Ishikawa (cell line): ENCODE measurements at regions not wholly inside any gene's neighbourhood (a gene's known extent, or its start where the extent isn't known, plus 50 kb on each side); places are given as distances from the start of the nearest gene placed in this dataset.

Source experiments
- CEBPB ChIP-seq: IDR thresholded peaks from 2 replicates; pipeline ENCODE4 v1.6.1; 2012
- CREB1 ChIP-seq: IDR thresholded peaks from 2 replicates; pipeline ENCODE4 v1.6.1; 2012; ENCODE audit warnings: low read depth
- RAD21 ChIP-seq: IDR thresholded peaks from 2 replicates; pipeline ENCODE4 v1.6.1; 2012; ENCODE audit warnings: low read depth
- YY1 ChIP-seq: IDR thresholded peaks from 2 replicates; pipeline ENCODE4 v1.6.1; 2012; ENCODE audit warnings: low read depth

GRCh38 chr6:97427648-97428047, 144.6 kb upstream of the MMS22L start:
- TF ChIP-seq YY1 (no peak), CREB1 (no peak), RAD21 (no peak), CEBPB (no peak)
